ENCODE measurements at regions not wholly inside any gene's neighbourhood (a gene's known extent, or its start where the extent isn't known, plus 50 kb on each side); places are given as distances from the start of the nearest gene placed in this dataset.
A peak's percentile ranks its signal among the peaks of the same experiment; 100 is the strongest.

GRCh38 chr2:204183608-204184007 is 247.0 kb downstream of the ICOS start:
- no peak for DNase-seq

- DNase-seq, result no peak
These were observed 247.7 kb downstream of the ICOS start for GRCh38 chr2:204184226-204184625.

GRCh38 chr2:204187229-204188083 is 250.9 kb downstream of the ICOS start:
- no peak for DNase-seq

GRCh38 chr2:204191574-204191973 is 255.0 kb downstream of the ICOS start:
- no peak for DNase-seq

GRCh38 chr2:204195498-204195897 is 258.9 kb downstream of the ICOS start:
- DNase-seq, result no peak

GRCh38 chr2:204197336-204198005 is 260.9 kb downstream of the ICOS start:
- DNase-seq, result no peak

GRCh38 chr2:204199357-204199756 is 262.8 kb downstream of the ICOS start:
- DNase-seq, result no peak

- DNase-seq, result no peak
These were observed 264.9 kb downstream of the ICOS start for GRCh38 chr2:204201507-204201906.

GRCh38 chr2:204202253-204202652 is 265.7 kb downstream of the ICOS start:
- DNase-seq, result no peak

GRCh38 chr2:204203704-204204103 is 267.1 kb downstream of the ICOS start:
- no peak for DNase-seq

- no peak for DNase-seq
These were observed 268.5 kb downstream of the ICOS start for GRCh38 chr2:204205082-204205481.

- DNase-seq, result no peak
These were observed 269.0 kb downstream of the ICOS start for GRCh38 chr2:204205538-204205937.

GRCh38 chr2:204207866-204208265 is 271.3 kb downstream of the ICOS start:
- no peak for DNase-seq

GRCh38 chr2:204213588-204213987 is 277.0 kb downstream of the ICOS start:
- DNase-seq, result no peak

GRCh38 chr2:204218040-204218439 is 281.5 kb downstream of the ICOS start:
- no peak for DNase-seq

- DNase-seq, result no peak
These were observed 282.6 kb downstream of the ICOS start for GRCh38 chr2:204219196-204219595.

- DNase-seq, result no peak
These were observed 284.3 kb downstream of the ICOS start for GRCh38 chr2:204220896-204221295.

- no peak for DNase-seq
These were observed 286.5 kb downstream of the ICOS start for GRCh38 chr2:204223046-204223445.

GRCh38 chr2:204223544-204223943 is 287.0 kb downstream of the ICOS start:
- DNase-seq, result no peak

GRCh38 chr2:204225671-204226073 is 289.1 kb downstream of the ICOS start:
- DNase-seq, result no peak

- no peak for DNase-seq
These were observed 289.8 kb downstream of the ICOS start for GRCh38 chr2:204226305-204226880.

GRCh38 chr2:204228169-204228886 is 291.8 kb downstream of the ICOS start:
- peak; percentile 68 for DNase-seq

- no peak for DNase-seq
These were observed 297.7 kb downstream of the ICOS start for GRCh38 chr2:204234248-204234647.

All from left kidney (tissue), 1 donor.